Fibroblast of gingiva (primary cell): ENCODE measurements at regions not wholly inside any gene's neighbourhood (a gene's known extent, or its start where the extent isn't known, plus 50 kb on each side); places are given as distances from the start of the nearest gene placed in this dataset.

Experiments
- DNase-seq: peaks from one replicate; pipeline ENCODE4 v3.0.0-alpha.2; 2011; ENCODE audit warnings: low read depth

GRCh38 chr3:127483902-127484591, 106.5 kb downstream of the TPRA1 start:
- DNase-seq = no peak

- no peak for DNase-seq
Measured at GRCh38 chr3:127483005-127483641, 107.4 kb downstream of the TPRA1 start.

- peak; percentile 19 for DNase-seq
Measured at GRCh38 chr3:127482216-127483004, 108.1 kb downstream of the TPRA1 start.

- DNase-seq = no peak
Measured at GRCh38 chr3:127480196-127480954, 110.2 kb downstream of the TPRA1 start.

GRCh38 chr3:127479449-127479848, 111.1 kb downstream of the TPRA1 start:
- DNase-seq = no peak

- no peak for DNase-seq
Measured at GRCh38 chr3:127478922-127479321, 111.6 kb downstream of the TPRA1 start.

- DNase-seq = no peak
Measured at GRCh38 chr3:127477396-127477795, 113.1 kb downstream of the TPRA1 start.

GRCh38 chr3:127476936-127477335, 113.6 kb downstream of the TPRA1 start:
- no peak for DNase-seq

- no peak for DNase-seq
Measured at GRCh38 chr3:127475975-127476705, 114.4 kb downstream of the TPRA1 start.

- DNase-seq = no peak
Measured at GRCh38 chr3:127475391-127475790, 115.1 kb downstream of the TPRA1 start.

- DNase-seq = no peak
Measured at GRCh38 chr3:127473244-127474024, 117.1 kb downstream of the TPRA1 start.

- DNase-seq = no peak
Measured at GRCh38 chr3:127472506-127472905, 118.0 kb downstream of the TPRA1 start.

GRCh38 chr3:127471142-127471541, 119.4 kb downstream of the TPRA1 start:
- DNase-seq = no peak

GRCh38 chr3:127469760-127470159, 120.8 kb downstream of the TPRA1 start:
- DNase-seq = no peak

GRCh38 chr3:127467391-127467790, 123.1 kb downstream of the TPRA1 start:
- DNase-seq = no peak

GRCh38 chr3:127464642-127465041, 125.9 kb downstream of the TPRA1 start:
- DNase-seq = no peak

GRCh38 chr3:127462111-127462655, 128.3 kb downstream of the TPRA1 start:
- DNase-seq = no peak

GRCh38 chr3:127461286-127461910, 129.1 kb downstream of the TPRA1 start:
- DNase-seq = no peak

GRCh38 chr3:127459891-127460290, 130.6 kb downstream of the TPRA1 start:
- no peak for DNase-seq
